ENCODE measurements at regions not wholly inside any gene's neighbourhood (a gene's known extent, or its start where the extent isn't known, plus 50 kb on each side); places are given as distances from the start of the nearest gene placed in this dataset.

GRCh38 chr6:119627908-119628669 is 278.5 kb upstream of the MAN1A1 start:
- no peak for DNase-seq

GRCh38 chr6:119626884-119627619 is 277.5 kb upstream of the MAN1A1 start:
- DNase-seq: no peak

DNA sequence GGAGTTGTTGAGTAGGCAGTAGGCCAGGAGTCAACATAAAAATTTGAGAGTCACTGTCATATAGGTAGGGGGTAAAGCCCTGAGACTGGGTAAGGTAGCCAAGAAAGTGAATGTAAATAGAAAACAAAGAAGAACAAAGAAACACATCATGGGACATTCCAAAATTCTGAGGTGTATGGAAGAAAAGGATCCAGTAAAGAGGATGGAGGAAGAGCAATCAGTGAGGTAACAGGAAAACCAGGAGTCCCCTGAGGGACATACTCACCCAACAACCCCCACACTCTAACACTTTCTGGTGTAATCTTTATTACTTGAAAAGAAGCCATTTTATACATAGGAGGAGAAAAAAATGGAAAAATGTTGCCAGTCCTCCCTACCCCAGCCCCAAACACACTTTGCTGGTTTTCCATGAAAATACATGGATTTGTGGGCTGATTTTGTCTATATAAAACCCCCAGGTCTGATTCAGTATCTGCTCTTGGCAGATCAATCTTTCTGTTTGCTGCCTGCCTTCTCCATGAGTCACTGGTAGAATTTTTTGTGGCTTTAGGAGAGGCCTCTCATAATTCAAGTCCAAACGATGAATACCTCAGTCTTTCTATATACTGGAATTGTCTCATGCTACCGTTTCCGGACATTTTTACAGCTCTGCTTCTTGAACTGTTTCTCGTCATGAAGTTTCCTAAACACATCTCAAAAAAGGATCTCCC is 271.4 kb upstream of the MAN1A1 start:
- no peak for DNase-seq

DNA sequence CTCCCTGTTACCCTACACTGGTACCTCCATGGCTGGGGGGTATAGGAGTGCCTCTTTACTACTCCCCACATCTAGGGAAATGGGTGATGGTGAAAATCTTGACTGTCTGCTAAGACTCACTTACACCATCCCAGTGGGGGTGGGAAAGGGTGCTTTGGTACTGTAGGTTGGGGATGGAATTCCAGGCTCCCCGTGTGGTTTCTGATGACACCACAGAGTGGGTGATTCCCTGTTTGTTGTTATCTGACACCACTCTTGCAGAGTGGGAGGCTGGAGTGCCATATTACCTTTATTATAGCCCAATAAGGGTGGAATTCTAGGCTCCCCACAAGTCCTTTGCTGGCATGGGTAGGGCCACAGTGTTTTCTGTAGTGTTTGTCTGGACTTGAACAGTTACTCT is 264.6 kb upstream of the MAN1A1 start:
- no peak for DNase-seq

- no peak for DNase-seq
Measured at GRCh38 chr6:119612911-119613381, 263.4 kb upstream of the MAN1A1 start.

- no peak for DNase-seq
Measured at GRCh38 chr6:119612176-119612891, 262.8 kb upstream of the MAN1A1 start.

- no peak for DNase-seq
Measured at GRCh38 chr6:119610754-119611153, 261.2 kb upstream of the MAN1A1 start.

DNA sequence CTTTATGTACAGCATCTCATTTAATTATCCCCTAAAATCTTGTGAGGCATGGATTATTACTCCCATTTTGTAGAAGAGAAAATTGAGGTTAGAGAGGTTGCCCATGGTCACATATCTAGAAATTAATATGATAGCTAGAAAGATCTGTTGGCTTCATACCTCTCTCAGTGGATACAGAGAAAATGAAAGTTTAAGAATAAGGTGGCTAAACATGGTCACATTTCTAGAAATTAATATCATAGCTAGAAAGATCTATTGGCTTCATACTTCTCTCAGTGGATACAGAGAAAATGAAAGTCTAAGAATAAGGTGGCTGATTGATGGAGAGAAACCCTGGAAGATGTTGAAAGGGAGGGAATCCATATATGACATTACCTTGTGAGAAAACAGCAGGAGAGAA is 260.7 kb upstream of the MAN1A1 start:
- no peak for DNase-seq

DNA sequence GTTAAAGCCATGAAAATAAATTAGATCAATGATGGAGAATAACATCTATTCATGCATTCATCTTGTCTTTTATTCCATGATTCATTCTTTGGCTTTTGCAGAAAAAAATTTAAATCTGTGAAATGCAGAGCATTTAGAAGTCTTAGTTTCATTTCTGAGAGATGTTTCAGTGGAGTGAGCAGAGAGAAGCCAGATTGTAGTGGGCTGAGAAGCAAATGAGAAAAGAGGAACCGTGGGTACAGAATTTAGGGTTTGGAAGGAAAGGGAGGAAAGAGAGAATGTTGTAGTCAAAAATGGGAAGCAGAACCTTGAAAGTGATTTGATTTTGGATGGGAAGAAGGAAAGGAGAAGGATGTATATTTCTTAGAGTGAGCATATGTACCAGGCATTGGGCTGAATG is 260.3 kb upstream of the MAN1A1 start:
- DNase-seq: no peak

GRCh38 chr6:119608994-119609393 is 259.4 kb upstream of the MAN1A1 start:
- no peak for DNase-seq

- DNase-seq: no peak
Measured at GRCh38 chr6:119604124-119604523, 254.6 kb upstream of the MAN1A1 start.

- no peak for DNase-seq
Measured at GRCh38 chr6:119603501-119603900, 253.9 kb upstream of the MAN1A1 start.

DNA sequence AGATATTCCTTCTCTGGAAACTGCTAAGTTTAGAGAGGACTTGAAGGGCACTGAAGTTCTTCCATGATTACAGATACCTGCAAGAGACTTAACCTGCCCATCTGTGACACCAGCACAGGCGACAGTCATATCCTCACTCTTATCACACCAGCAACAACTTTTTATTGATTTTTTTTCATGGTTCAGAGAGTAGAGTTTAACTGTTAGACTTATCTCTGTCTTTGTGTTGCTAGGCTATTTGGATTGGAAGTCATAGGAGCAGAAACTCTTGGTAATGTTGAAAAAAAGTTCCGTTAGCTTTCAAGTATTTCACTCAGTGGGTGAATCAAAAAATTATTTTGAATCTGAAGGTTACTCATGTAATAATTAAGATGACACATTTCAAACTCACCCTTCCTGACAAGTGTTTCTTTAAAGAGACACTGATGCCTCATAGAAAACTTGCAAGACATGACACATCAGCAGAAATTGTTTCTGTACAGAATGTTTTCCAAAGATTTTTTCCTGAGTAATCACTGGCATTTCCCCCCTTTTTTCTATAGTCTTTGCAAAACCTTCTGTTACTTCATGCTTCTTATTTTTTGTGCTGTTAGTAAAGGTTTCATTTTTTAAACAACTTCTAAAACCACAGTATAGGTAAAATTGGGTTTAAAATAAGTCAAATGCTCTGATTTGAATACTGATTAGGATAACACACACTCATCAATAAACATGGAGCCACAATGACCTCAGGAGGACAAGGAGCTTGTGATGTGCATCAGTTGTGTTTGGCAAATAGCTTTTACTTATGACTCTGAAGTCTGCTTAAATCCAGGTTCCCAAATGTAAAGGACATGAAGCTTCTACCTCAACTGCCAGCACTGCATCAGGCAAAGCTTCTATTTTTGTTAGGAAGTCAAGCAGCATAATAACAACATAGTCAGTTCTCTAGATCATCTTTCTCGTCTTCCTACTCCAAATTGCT is 252.9 kb upstream of the MAN1A1 start:
- DNase-seq: no peak

GRCh38 chr6:119598883-119599282 is 249.3 kb upstream of the MAN1A1 start:
- no peak for DNase-seq

GRCh38 chr6:119594907-119595306 is 245.3 kb upstream of the MAN1A1 start:
- no peak for DNase-seq

GRCh38 chr6:119591235-119591634 is 241.7 kb upstream of the MAN1A1 start:
- DNase-seq: no peak

- DNase-seq: no peak
Measured at GRCh38 chr6:119590066-119590465, 240.5 kb upstream of the MAN1A1 start.

GRCh38 chr6:119587537-119587936 is 238.0 kb upstream of the MAN1A1 start:
- no peak for DNase-seq

GRCh38 chr6:119586250-119586882 is 236.8 kb upstream of the MAN1A1 start:
- no peak for DNase-seq

DNA sequence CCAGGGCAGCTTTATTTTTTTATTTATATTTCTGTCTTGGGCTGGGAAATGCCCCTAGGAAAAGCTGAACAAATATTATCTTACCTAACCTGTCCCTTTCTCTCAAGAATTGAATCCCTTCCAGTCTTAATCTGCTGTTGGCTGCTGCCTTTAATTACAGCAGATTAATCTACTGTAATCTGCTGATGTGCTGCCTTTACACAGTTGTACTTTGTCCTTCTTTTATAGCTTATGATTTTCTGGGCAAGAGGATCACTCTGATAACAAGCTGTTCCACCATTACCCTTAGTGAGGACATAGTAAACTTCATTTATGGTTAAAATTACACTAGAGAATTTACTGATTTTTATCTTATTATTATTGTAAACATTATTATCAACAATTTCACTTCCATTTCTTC is 234.5 kb upstream of the MAN1A1 start:
- DNase-seq: no peak

GRCh38 chr6:119581220-119581619 is 231.7 kb upstream of the MAN1A1 start:
- no peak for DNase-seq
